ENCODE measurements at regions not wholly inside any gene's neighbourhood (a gene's known extent, or its start where the extent isn't known, plus 50 kb on each side); places are given as distances from the start of the nearest gene placed in this dataset.
"Not testable (repeated sequence)": the region's sequence is repeated elsewhere in the genome, so short reads cannot be mapped to it uniquely, and the experiment has no call there.

DNA sequence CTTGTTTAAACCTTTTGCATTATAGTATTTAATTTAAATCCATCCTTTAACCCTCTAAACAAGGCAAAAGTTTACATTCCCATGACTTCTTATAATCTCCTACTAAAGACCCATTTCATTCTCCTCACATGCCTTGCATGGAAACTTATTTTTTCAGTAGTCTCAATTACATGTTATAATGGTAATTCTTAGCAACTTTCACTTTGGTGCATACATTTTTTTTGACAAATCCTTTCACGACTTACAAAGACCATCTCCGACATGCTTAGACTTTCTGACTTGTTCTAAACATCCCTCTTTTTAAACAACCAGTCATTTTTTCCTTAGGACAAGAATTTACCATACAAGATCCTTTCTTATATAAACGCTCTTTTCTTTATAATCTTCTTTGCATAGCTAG is 615.4 kb upstream of the GBE1 start:
- no peak for DNase-seq

DNA sequence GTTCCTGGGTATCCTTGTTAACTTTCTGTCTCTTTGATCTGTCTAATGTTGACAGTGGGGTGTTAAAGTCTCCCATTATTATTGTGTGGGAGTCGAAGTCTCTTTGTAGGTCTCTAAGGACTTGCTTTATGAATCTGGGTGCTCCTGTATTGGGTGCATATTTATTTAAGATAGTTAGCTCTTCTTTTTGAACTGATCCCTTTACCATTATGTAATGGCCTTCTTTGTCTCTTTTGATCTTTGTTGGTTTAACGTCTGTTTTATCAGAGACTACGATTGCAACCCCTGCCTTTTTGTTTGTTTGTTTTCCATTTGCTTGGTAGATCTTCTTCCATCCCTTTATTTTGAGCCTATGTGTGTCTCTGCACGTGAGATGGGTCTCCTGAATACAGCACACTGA is 612.4 kb upstream of the GBE1 start:
- DNase-seq = not testable (repeated sequence)

DNA sequence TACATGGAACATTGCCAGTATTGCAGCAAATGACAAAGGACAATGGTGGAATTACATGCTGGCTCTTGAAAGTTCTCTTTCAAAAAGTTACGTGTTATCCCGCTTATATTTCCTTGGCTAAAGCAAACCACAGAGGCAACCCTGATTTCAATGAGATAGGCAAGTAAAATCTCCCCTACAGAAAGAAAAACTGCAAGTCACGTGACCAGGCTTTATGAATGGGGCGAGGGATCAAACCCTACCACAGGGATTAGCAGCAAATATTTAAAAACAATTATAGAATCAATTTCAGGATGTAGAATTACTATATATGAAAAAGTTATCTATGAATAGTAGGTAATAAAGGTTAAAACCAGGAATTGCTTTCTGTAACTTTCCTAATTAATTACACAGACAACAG is 603.4 kb upstream of the GBE1 start:
- DNase-seq = no peak

DNA sequence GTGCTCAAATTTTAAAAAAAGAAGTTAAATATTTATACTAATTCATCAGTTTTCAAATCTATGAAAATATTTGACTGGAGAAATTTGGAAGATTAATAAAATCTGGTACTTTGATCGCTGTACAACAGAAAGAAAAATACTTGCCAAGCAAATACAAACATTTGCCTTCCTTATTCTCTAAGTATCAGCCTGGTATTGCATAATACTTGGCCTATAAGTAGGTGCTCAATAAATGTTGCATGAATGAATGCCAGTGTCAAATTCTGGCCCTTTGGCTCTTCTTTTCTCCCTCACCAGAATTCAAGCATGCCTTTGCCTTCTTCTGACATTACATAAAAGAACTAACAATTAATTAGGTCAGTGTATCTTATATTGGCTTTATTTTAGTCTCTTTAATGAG is 601.7 kb upstream of the GBE1 start:
- DNase-seq = no peak

DNA sequence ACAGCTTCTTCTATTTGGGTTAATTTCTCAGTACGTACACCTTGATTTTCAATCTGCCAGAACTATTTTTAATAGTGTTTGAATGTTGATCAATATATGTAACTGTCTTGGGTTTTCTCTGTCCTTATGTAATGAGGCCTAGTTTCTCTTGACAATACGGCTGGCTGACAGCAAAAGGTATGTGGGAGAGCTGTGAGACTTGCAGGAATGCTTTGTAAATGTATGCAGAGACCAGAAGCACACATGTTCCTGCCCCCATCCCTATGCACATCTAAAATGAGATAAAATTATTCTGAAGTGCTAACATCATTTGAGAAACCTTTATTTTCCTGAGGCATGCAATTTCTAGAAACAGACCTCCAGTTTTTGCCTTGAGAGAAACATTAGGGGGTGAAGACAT is 593.8 kb upstream of the GBE1 start:
- DNase-seq = no peak

DNA sequence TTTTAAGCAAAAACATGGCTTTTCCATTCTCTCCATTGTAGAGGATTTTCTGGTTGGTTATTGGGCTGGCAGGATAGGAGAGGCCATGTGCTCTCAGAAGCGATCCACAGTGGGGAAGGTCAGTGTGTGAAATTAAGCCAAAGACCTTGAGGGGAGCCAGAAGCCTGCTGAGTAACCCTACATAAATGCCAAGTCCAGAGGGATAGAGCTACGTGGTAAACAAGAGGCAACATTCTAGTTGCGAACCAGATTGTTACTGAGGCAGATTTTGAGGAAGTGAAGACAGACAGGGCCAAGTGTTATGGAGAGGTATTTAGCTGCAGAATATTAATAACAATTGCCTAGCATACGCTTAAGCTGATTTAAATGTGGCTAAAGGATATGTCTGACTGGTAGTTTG is 592.8 kb upstream of the GBE1 start:
- no peak for DNase-seq

DNA sequence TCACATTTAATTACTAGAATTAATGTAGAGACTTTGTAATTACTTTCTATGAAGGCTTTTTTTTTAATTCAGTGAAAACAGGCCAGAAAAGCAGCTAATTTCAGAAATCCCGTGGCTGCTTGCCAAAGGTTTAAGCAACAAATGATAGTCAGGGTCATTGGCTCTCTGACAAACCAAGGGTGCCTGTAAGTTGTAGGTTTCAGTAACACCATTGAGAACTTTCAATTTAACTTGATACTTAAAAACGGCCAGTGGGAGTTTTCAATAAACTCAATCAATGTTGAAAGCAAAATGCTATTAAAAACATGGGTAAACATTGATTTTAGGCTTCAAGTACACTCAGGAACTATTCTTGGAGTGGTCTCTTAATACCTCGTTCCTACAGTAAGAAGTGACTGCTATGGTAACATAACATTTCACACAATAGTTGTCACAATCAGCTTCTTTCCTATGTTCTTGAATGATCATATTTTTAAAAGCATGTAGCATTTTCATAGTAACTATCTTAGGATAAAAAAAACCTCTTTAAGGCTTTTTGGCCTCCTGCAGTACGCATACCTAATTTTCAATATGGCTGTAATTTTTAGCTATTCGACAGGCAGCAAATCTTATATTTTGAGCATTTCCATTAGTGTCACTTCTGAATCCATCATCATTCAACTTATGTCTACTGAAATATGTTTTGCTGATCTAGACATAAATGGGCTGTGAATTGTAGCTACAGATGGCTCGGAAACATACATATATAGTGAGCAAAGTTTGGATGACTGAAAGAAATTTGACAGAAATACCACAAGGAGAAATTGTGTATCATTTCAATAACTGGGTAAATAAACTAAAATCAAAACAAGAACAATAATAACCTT is 592.1 kb upstream of the GBE1 start:
- no peak for DNase-seq

DNA sequence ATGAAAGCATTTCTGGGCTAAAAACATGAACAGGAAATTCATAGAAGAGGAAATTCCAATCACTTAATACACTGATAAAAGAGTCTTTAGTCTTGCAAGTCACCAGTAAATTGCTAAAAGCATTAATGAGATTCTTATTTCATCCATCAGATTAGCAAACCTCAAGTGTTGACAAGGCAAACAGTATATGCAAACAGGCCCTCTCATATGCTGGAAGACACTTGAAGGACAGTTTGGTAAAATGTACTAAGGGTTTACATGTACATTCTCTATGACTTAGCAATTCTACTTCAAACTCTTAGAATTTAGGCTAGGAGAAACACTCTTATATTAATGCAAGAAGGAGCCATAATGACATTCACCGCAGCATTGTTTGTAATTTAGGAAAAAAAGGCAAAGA is 586.1 kb upstream of the GBE1 start:
- no peak for DNase-seq

DNA sequence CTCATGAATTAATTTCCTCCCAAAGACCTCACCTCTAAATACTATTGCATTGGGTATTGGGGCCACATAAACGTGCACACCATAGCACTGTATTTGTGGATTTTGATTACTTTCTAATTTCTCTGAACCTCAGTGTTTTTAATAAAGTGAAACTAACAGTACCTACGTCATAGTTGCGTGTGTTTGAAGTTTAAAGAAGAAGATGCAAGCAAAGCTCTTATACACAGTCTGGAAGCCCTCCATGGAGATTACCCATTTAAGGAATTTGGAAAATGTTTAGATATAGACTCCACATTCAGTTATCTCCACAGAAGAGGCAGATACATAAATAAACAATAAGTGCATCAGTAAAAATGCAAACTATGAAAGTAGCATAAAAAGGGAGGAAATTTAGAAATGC is 581.1 kb upstream of the GBE1 start:
- no peak for DNase-seq

DNA sequence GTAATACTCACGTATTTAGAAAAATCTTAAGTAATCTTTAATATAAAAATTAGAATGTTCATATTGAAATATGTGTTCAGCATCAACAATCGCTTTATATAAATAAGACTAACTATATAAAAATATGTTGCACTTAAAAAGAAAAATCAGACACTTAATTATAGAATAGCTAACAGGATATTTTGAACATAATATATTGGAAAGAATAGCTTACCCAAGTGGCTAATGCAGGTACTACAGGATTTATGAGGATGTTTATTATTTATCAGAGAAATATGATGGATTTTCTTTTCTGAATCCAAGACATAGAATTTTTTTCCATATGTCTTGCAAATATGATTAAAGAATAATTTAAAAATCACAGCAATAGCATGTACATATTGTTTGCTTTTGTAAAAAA is 567.9 kb upstream of the GBE1 start:
- DNase-seq = no peak

DNA sequence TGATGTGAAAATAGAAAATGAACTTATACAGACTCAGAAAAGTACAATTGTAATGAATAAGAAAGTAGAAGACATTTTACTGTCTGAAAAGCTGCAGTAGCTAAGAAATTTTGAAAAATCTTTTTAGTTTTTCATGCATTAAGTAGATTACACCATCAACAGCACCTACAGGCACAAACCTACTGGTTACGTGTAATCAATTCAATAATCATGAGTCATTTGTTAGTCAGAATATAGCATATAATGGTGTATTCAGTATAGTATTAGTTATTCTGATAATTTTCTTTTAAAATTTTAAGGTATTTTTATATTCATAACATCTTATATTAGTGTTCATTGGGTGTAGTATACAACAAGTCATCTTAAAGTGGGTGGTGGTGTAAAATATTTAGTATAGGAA is 550.5 kb upstream of the GBE1 start:
- DNase-seq = no peak

DNA sequence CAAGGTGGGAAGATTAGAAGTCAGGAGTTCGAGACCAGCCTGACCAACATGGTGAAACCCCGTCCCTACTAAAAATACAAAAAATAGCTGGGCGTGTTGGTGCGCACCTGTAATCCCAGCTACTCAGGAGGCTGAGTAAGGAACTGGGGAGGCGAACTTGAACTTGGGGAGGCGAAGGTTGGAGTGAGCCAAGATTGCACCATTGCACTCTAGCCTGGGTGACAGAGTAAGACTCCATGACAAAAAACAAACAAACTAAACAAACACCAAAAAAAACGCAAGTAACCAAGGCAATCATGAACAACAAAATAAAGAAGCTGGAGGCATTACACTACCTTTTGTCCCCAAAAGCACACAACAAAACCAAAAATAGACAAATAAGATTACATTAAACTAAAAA is 547.3 kb upstream of the GBE1 start:
- no peak for DNase-seq

DNA sequence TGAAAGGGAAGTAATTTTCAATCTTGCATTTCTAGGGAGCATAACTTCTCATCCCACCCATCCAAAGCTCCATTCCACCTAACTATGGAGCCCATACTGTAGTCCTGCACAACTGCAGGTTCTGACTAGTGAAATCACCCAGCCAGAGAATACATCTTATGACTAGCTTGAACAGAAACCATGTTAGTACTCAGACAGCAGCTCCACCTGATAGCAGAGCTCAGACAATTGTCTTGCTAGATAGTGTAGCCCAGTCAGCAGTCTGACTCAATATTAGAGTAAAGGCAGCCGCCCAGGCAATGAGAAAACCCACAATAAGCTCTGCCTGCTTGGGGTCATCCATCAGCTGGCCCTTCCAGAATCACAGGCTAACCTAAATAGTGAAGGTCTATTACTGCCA is 544.7 kb upstream of the GBE1 start:
- no peak for DNase-seq

DNA sequence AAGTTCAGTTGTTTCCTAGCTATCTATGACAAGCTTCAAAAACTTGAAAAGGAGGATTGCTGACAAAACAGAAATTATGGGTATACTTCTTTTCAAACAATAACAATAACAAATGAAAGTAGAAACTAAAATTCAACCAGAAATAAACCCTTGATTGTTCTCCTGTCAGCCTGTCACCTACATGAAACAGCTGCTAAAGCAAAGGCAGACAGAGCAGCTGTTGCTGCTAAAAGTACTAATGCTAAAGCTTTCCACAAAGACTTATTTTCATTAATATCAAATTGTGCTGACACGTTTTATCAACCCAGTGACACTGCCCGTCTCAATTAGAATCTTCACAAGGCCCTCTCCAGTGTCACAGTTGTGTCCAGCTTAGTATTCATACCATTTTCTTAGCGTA is 533.2 kb upstream of the GBE1 start:
- DNase-seq = no peak

DNA sequence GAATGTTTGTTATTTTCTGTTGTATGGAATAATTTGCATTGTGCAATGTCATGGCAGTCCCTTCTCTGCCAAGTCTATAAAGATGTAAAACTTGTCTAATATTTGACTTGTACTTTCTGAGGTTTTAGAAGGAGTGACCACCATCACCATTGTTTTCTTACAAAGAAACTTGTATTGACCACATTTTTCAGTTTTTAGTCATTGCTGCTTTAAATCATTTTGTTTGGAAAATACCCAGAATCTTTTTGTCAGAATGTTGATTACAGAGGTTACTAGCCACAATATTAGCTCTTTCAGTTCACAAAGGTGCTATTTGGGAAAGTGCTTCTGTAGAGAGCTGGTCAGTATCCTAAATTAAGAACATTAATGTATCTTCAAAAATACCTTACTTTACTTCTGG is 532.4 kb upstream of the GBE1 start:
- DNase-seq = no peak

DNA sequence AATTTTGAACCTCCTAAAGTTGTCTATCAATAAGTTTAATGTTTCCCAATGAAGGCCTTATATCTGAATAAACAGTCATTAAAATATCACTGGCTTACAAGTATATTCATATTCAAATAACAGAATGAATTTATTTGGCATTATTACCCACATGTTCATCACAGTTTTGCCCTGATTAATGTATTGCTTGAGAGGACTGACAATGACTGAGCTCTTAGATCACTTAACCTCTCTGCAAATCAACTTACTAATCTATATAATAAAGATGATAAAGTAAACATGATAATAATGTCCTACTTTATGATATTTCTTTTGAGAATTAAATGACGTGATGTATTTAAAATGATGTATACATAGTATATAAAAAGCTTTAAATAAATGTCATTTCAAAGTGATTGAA is 532.0 kb upstream of the GBE1 start:
- DNase-seq = no peak

DNA sequence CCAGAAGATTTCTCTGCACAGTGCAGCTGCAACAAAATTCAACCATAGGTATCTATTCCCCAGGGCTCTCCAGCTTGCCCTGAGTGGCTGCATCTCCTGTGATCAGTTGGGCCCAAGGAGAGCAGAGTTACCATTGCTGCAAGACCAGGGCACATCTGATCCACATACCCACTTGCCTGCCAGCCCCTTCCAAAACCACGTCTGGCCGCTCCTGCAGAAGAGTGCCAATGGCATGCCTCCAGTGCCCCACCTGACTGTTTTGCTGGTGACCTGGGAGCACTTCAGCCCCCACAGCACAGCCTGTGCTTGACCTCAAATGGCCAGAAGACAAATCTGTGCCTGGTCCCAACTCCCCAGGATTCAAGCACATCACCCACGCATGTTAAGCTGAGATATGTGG is 526.1 kb upstream of the GBE1 start:
- DNase-seq = no peak

DNA sequence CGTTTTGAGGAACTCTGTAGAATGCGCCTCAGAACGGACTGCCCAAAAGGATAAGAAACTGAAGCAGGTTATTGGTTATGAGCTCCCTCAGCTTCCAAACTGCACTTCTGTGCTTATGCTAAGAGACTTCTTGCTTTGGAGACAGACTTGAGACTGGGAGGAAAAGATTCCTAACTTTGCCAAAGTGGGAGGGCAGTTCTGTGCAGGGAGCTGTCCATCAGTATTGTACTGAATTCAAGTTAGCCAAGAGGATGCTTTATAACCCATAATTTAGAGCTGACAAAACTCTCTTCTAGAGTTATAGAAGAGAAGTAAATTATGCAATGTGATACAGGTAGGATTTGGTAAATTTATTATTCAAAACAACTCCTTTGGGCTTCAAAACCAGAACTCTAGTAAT is 519.8 kb upstream of the GBE1 start:
- no peak for DNase-seq

DNA sequence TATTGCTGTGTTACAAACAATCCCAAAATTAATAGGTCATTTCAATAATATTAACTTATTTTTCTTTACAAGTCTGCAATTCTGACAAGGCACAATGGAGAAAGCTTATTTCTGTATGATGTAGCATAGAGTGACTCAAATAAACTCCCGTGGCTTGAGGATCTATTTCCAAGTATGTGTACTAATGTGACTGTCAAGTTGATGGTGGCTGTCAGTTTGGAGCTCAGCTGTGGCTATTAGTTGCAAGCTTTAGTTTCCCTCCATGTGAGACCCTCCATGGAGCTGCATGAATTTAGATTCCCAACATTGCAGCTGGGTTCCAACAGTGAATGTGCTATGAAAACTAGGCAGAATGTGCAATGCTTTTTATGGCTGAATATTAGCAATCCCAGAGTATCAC is 515.5 kb upstream of the GBE1 start:
- DNase-seq = no peak

DNA sequence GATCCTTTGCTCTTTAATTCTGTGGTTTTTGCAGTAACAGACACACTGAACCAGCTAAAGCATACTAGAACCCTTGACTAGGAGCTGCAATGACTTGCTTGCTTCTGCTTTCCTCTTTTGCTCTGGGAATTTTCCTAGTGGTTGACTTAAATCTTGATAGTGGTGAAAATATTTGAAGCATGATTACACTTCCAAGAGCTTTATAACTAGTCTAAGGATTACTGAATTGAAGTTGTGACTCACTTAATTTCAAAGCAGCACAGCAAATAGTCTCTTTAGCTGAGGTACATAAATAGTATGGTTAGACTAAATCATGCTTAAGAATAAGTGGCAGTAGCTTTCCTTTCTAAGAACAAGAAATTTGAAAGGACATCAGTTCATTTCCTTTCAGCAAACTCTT is 513.5 kb upstream of the GBE1 start:
- no peak for DNase-seq

DNA sequence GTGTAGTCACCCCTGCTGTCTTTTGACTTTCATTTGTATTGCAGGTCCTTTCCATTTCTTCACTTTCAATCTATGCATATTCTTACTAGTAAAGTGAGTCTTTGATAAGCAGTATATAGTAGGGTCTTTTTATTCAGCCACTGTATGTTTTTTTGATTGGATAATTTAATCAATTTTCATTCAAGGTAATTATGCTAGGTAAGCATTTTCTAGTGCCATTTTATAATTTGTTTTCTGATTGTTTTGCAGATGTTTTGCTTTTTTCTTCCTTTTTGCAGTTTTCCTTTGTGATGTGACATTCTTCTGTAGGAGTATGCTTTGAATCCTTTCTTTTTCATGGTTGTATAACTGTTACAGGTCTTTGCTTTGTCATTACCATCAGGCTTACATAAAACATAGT is 504.3 kb upstream of the GBE1 start:
- no peak for DNase-seq

DNA sequence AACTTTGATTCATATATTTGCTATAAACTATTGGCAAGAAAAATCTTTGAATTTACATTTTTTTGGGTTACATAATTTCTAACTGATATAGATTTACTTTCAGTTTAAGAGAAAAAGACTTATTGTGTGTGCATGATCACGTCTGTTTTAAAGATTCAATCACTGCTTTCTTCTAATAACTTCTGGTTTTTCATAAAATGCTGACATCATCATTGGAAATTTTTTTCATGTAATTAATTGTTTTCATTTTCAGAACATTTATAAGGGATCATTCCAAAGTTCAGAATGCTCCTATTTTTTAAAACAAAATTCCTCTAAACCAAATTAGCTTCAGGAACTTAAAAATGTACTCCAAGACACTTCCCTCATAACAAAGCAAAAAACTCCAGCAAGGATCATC is 500.7 kb upstream of the GBE1 start:
- DNase-seq = no peak

DNA sequence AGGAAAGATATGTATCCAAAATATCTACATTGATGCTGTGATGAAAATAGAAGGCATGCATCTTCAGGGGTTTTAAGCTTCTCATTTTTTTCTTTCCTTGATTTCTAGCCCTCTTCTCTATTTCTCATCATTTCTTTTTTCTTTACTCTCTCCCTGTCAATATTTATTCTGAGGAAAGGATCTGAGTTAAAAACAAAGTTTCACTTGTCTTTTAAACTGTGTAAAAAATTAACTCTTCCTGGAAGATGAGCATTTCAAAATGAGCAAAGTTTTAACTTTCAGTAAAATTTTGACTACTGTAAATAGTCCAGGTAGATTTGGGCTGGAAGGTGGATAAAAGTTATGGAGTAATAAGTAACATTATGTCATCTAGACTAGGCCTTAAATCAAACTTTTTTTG is 500.2 kb upstream of the GBE1 start:
- no peak for DNase-seq

DNA sequence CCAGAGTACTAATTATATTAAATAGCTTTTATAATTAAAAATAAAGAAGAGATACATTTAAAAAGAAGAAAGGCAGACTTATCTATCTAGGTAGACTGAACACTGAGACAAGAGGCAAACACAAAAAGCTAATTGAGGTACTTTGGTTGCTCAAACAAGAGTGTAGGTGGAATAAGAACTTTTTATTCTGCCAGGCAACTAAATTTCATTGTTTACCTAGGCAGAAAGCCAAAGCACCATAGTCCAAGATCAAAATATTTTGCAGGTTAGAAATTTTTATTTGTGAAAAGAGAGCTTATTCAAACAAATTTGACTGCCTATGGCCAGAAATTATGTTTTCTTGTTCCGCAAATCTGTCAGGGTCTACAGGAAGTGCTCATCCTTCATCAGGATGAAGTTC is 499.6 kb upstream of the GBE1 start:
- DNase-seq = no peak

DNA sequence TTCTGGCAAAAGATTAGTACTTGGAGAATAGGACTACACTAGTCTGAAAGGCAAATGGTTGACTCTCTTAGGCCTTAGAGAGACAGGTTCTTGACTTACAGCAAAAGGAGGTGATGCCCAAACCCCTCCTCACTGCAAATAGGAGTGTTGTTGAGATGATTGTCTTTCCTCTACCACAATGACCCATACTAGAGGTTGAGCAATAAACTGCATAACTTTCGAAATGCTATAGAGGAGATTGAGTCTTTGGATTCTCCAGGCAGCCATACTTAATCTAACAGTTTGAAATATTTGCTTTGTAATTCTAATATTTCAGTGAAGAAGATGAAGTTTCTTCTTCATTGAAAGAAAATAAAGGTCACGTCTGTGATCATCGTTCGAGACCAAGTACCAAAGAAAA is 498.5 kb upstream of the GBE1 start:
- no peak for DNase-seq

DNA sequence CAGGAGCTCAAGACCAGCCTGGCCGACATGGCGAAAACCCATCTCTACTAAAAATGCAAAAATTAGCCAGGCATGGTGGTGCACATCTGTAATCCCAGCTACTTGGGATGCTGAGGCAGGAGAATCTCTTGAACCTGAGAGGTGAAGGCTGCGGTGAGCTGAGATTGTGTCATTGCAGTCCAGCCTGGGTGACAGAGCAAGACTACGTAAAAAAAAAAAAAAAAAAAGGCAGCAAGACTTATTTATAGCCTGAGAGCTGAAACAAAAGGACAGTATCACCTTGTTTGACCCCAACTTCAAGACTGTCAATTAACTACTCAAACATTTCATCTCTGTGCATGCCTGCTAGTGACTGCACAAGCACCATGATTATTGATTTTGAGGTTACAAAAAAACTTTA is 478.9 kb upstream of the GBE1 start:
- DNase-seq = no peak

All from CD4-positive, alpha-beta T cell treated with Interleukin-4 for 4 hours (primary cell).